NCI-H1417 (cell line): ENCODE measurements at regions not wholly inside any gene's neighbourhood (a gene's known extent, or its start where the extent isn't known, plus 50 kb on each side); places are given as distances from the start of the nearest gene placed in this dataset.

Experiments used
- DNase-seq, 3 experiments: peaks; one replicate each; lab custom pipeline; 2025; lab: John Stamatoyannopoulos, UW

DNA sequence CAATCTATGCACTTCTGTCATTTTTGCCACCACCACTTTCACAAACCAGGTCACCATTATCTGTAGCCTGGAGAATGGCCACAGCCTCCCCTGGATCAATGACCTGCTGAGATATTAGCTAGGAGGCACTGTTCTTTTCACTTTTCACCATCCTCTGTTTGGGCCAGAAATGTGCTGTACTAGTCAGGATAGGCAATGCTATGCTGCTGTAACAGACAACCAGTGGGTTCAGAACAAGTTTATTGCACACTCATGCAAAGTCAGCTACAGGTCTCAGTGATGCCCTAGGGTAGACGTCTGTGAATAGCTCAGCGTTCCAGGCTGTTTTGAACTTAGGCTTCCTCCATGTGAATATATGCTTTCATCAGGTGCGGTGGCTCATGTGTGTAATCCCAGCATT is 231.5 kb downstream of the SUDS3 start:
- DNase-seq = no peak

DNA sequence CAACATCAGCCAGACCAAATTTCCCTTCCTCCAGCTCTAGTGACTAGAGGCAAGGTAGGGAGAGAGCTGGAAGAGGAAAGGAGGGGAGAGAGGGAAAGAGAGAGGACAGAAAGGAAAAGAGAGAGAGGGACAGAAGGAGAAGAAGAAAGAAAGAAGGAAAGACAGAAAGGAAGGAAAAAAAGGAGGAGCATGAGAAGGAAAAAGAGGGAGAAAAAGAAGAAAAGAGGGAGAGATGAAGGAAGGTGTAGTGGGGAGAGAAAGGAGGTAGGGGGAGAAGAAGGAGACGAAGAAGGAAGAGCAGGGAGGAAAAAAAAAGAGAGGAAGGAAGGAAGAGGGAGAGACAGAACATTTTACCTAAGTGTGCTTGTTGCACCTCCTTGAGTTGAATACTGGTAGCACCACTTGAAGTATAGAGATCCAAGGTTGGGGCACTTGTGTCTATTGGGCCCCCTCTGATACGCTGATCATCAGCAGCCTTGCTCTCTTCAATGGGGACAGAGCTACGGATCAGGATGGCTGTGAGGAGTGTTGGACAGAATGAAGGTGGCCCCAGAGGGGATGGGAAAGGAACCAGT is 232.5 kb downstream of the SUDS3 start:
- no peak for DNase-seq

DNA sequence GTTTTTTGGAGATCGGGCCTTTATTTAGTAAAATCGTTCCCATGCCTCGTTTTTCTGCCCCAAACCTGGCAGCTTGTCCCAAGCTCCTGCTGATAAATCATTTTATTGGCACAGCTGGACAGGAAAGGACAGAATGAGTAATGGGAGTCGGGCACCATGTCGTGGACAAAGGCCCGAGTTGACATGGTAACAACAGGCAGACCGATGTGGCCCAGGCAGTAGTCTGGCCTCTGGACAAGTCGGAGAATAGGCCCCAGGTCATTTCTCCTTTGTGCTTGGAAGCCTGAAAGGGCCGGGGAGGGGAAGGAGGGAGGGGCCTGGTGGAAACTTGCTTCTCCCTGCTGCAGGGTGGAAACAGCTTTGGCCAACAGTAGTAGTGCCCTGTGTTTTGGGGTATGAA is 234.9 kb downstream of the SUDS3 start:
- peak in 1 of 3 experiments; percentile 37 for DNase-seq

DNA sequence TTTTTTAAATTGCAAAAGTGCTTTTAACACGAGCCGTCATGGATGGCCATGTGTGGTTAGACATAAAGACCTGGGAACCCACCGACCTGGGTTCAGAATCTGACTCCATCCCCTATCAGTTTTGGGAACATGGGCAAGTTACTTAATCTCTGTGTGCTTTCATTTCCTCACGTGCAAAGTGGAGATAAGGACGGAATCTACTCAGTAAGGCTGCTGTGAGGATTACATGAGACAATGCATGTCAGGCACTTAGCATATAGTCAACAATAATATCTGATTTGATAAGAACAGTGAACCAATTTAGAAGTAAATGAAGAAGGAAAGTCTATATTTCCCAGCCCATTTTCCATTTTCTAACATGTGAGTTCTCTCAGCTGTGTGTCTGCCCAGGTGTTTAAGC is 235.4 kb downstream of the SUDS3 start:
- no peak for DNase-seq

DNA sequence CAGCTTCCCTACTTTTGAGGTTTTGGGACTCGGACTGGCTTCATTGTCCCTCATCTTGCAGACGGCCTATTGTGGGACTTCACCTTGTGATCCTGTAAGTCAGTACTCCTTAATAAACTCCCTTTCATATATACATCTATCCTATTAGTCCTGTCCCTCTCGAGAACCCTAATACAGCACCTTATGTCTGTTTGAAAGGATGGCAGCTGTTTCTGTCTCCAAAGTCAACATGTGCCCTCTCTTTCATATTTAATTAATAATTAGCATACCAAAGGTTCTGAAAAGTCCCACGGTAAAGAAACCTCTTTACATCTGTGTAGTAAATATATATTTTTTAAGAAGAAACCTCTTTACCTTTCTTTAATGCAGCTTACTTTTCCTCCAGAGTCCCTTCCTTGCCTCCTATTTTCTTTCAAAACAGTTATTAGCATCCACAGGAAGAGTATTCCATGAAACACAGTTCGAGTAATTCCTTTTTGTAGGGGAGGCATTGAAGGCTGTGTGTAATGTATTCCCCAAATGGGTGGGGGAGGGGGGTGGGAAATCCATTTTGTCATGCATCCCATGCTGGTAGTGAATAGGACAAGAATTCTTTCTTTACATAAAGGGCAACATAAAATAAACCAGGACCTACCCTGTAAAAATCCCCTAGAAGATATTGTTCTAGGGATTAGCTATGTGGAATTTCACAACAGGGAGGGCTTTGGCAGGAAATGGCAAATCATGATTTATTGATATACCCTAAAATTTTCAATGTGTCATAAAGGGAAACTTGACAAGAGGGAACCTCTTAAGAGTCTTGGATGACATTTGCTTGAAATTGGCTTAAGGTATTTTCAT is 241.5 kb downstream of the SUDS3 start:
- DNase-seq = no peak

DNA sequence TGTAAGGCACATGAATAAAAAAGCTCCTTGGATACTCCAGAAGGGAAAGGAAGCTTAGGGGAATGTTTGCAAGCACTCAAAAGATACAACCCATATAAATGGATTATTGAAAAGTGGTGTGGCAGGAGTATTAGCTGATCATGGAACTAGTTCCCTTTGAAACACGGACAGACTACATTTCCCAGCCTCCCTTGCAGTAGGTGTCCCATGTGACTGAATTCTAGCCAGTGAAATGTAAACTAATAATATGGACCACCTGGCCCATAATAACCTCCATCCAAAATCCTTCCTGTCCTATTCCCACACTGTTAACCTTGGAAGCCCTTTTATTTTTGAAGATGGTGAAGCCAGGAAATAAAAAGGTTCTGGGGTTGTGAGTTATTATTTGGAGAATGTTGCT is 242.3 kb downstream of the SUDS3 start:
- DNase-seq = no peak

DNA sequence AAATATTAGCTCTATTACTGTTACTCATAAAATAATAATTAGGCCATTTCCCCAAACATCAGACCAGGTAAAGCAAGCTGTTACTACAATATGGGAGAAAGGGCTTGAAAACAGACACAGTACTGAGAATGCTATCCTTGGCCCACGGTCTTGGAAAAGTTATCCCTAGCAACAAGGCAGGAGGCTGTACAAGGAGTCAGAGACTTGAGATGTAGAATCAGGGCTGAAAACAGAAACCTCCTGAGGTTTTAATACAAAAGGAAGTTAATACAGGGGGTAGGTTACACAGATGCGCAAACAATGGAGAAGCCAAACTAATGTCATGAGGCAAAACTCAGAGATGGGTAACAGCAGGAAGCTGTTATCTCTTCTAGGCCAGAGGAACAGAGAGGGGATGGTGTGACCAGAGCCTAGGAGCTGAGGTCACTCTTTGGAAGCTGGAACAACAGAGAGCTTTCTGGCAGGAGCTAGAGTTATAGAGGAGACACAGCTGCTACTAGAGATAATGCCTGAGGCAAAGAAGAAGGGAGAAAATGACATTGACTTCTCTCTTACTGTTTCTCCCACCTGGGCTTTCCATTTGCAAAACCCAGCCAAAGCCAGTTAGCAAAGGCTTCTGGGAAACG is 248.8 kb downstream of the SUDS3 start:
- DNase-seq = no peak

DNA sequence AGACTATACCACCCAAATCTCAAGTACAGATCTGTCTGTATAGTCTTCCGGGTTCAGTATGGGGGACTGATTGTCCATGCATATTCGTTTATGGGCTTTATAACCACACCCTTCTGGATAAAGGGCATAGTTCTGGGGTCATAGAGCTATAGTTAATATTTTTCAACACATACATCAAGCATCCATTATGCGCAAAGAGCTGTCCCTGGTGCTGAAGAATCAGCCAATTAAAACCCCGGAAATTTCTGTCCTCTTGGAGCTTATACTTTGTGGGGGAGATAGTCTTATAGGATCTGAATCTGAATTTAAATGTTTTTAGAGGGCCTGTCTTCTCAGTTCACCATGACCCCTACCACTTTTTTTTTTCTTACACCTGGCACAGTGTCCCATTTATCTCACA is 256.7 kb downstream of the SUDS3 start:
- no peak for DNase-seq

DNA sequence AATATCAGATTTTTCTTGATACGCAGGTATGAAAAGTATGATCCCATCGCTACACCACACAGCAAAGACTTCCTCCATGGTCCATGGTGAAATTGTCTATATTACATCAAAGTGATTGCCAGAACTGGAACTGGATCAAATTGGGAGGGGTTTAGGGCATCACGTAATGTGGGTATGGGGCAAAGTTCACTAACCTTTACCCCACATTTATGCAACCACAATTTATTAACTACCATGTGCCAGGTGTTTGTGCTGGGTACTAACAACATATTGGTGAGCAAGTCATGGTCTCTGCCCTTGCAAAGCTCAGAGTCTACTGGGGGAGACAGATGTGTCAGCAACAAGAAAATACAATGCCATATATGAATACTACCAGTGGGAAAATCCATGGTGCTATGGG is 258.9 kb downstream of the SUDS3 start:
- DNase-seq = no peak

DNA sequence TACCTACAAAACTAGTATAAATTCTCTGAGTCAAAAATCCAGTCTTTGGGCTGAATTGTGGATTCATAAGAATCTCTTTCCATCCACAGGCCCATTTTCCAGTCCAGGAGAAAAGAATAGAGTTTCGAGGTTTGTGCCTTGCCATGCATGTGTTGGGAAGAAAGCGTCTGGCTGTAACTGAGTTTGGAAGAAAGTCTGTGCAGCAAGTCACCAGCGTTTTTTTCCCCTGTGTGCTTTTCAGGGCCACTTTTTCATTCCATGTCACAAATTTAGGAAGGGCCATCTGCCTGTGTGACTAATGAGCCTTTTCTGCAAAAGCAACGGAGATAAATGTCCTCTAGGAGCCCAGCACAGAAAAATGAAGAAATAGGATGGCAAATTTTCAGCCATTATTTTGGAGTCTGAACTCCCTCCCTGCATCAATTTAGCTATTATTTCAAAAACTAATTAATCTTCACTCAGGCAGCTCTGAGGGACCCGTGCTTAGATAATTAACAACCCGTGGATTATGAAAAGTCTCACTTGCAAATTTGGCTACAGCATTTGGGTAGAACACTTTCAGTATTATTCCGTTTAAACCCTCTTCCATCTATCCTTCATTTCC is 261.5 kb downstream of the SUDS3 start:
- DNase-seq = no peak

DNA sequence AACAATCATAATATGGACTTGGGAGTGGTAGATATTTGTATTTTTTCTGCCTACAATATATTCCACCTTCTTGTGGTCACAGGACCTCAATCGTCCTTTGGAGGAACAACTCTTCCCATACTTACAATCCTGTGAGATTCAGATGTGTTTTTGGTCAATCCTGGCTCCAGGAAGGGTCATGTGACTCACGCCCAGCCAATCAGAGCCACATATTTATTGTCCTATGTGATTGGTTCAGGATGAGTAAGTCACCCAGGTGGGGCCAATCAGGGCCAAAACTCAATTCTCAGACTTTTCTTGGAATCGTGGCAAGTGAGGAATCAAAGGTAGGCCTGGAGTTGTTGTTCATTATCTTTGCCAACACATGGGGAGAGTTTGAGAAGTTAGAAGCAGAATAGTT is 264.9 kb downstream of the SUDS3 start:
- no peak for DNase-seq

DNA sequence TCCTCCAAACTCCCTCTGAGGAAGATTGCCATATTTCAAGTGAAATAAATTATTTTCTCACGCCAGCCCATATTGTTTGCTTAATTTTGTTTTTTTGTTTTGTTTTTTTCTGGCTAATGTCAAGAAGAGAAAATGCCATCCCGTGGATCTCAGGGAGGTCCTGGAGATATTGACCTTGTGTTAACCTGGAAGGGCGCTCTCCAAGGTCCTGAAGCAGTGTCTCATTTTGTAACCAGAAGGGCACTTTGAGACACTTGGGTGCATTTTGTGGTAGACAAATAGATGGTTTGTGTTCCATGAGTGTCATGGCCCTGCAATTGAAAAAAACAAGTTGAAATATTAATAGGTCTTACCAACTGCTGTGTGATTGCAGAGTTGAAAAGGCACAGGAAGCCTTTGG is 268.9 kb downstream of the SUDS3 start:
- no peak for DNase-seq

DNA sequence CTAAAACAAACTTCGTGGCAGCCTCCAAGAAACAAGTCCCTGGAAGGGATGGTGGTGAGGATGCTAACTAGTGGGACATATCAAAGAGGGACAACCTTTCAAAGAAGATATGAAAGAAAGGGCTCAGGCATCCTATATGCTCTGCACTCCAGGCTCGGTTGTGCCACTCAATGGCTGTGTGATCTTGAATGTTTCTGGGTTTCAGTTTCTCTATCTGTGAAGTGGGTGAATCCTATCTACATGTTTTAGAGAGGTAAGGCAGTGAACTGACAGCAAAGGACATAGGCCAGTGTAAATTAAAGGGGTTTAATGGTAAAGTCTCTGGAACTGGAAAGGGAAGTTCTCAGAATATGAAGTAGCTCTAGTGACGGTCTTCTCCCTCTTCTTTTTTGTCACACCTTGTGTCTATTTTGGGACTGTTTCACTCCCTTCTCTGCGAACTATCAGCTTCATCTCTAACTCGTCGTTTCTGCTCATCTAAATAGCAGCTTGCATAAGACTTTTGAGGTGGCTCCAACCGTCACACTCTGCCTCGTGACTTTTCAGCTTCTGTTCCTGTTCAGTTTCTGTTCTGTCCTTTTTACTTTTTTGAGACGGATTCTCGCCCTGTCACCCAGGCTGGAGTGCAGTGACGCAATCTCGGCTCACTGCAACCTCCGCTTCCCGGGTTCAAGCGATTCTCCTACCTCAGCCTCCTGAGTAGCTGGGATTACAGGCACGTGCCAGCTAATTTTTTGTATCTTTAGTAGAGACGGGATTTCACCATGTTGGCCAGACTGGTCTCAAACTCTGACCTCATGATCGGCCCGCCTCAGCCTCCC is 273.6 kb downstream of the SUDS3 start:
- no peak for DNase-seq

DNA sequence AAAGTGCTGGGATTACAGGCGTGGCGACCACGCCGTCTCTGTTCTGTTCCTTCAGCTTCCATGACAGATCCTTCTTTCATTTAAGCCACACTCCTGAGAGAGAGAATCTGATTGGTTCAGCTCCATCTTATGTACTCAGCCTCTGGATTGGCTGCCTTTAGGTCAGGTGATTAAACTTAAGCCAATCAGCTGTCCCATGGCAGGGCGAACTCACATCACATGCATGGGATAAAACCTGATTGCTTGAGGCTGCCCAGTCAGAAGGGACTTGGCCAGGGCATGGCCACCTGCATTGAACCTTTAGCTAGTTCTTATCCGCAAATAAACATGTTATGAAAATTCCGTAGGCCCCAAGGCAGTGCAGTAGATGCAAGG is 274.2 kb downstream of the SUDS3 start:
- DNase-seq = no peak

DNA sequence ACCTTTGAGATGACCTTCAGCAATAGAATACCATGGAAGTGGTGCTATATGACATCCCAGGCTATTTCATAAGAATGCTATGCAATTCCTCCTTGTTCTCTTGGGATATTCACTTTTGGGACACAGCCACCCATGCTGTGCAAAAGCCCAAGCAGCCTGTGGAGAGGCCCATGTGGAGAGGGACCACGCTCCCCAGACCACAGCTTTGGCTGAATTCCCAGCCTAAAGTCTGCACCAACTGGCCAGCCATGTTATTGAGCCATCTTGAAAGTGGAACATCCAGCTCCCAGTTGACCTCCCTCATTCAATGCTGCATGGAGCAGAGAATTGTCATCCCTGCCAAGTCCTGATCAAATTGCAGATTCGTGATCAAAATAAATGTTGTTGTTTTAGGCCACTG is 275.1 kb downstream of the SUDS3 start:
- DNase-seq = no peak

DNA sequence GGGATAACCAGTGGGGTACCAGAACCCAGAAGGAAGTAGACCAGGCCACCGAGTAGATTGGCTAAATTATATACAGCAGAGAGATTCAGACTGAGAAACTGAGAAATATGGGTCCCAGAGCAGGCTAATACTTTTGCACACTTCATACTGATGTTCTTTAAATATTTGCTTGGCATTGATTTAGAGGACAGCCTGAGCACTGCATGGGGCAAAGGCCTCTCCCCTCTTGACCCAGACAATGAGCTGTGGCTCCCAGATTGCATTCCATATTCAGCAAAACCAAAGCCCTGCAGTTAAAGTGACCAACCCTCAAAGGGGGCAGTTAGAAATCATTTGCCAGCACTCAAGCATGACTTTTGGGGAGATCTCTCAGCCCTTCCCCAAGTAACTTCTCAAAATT is 279.2 kb downstream of the SUDS3 start:
- no peak for DNase-seq

DNA sequence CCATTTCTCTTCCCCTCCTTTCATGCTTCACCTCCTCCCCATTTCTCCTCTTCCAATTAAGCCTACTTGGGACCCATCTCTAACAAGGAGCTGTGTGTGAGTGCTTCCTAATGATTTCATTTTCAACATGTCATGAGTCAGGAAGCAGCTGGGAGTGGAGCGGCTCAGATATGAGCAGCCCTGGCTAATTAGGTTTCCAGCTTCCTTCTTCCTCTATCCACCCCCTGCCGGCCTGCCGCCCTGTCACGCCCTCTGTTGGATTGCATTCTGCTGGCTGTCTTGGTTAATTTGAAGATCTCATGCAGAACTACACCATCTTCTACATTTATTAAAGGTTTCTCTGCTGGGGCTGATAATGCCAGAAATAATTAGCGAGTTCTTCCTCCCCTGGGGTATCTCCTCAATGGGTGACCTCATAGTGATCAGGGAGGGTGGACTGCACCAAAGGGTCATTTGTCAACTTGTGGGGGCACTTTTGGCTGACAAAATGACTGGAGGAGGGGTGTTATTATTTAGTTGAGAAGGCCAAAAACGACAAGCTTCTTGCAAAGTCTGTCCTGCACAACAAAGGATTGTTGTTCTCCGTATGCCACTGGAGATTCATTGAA is 300.9 kb upstream of the SRRM4 start:
- no peak for DNase-seq

DNA sequence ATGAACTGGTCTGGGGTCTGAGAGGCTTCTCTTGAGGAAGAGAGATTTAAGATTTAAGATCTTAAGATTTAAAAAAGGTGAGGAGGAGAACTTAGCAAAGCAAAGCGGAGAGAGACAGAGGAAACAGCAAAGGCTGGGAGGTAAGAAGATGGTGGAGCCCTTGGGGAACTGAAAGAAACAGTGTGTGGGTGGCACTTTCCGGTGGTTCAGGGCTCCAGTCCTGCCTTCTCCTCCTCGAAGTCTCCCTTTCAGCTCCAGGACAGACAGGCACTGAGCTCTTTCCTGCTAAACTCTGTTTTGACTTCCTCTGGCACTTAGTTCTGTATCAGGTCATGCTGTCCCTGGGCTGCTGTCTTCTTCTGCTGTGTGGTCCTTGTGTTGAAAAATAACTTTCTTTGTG is 298.7 kb upstream of the SRRM4 start:
- DNase-seq = no peak

DNA sequence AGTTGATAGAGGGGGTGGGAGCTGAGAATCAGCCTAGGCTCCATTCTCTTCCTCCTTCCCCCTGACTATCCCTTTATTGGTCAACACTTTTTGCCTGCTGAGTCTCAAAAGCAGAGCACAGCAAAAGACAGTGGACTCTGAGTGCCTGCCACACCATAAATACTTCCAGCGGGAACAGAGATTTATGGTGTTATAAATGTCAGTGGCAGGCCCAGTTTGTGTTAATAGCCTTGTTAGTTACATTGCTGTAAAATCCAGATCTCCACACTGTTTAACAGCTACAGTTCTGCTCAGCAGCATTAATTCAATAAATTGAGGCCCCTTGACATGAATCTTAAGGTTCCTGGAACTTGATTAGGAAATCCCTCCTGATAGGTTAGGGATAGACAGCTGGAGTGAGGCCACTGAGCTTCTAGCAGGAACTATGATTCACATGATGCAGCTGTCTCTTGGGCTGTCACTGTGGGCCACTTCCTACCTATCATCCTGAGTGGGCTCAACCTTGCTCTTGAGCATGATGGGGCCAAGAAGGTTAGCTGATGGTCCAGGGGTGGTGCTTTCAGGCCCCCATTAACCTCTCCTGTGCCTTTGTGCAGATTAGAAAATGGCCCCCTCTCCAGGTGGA is 295.2 kb upstream of the SRRM4 start:
- no peak for DNase-seq

DNA sequence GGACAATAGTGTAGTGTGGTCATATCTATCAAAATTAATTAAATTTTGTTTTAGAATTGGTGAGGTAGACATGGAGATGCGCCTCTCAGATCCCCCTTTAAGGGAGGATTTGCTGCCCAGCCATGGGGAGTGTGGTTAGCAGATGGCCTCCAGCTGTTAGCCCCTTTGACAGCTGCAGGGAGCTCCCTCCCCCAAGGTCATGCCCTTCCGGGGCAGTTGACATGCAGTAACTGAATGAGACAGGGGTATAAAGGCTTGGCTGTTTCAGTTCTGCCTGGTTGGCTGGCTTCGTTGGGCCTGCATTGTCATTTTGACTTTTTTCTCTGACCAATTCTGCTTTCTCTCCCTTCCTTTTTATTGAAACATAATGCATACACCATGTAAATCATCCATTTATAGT is 291.5 kb upstream of the SRRM4 start:
- DNase-seq = no peak

DNA sequence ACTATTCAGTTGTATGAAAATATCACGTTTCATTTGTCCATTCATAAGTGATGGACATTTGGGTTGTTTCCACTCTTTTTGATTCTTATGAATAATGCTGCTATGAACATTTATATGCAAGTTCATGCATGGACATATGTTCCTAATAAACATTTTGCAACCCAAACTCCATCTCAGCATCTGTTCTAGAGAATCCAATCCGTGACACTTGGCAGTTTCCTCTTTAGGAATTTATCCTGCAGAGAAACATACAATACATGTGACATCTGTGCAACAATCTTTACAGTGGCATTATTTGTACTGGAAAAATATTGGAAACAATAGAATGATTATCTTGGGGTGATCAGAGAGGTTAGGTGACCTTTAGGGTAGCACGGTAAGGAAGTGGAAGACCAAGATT is 290.8 kb upstream of the SRRM4 start:
- no peak for DNase-seq
